Brain microvascular endothelial cell (primary cell): ENCODE measurements at regions not wholly inside any gene's neighbourhood (a gene's known extent, or its start where the extent isn't known, plus 50 kb on each side); places are given as distances from the start of the nearest gene placed in this dataset.

Experiments
- DNase-seq: peaks from one replicate; pipeline ENCODE4 v3.0.0-alpha.2; 2020
- H3K27ac ChIP-seq: fragments of 250-450 bp; sonication (Bioruptor Pico); 2 replicates; pipeline ENCODE4 v1.5.1; 2020; ENCODE audit warnings: mild to moderate bottlenecking, moderate library complexity
- H3K27me3 ChIP-seq: fragments of 250-450 bp; sonication (Bioruptor Pico); replicated peaks from 2 replicates; pipeline ENCODE4 v1.5.1; 2020; ENCODE audit warnings: mild to moderate bottlenecking
- H3K36me3 ChIP-seq: fragments of 250-450 bp; sonication (Bioruptor Pico); replicated peaks from 2 replicates; pipeline ENCODE4 v1.5.1; 2020; ENCODE audit warnings: mild to moderate bottlenecking
- H3K4me3 ChIP-seq: 2 replicates; pipeline ENCODE4 v1.5.1; 2011; ENCODE audit warnings: low read depth, mild to moderate bottlenecking, control low read depth, low read length, moderate library complexity
- CTCF ChIP-seq: IDR thresholded peaks from 2 replicates; pipeline ENCODE4 v1.5.1; 2011; ENCODE audit warnings: low read depth, mild to moderate bottlenecking, moderate library complexity, low read length, control low read depth, inconsistent platforms; ENCODE audit errors: missing control alignments
- in situ Hi-C: cut with HindIII; loops from 2 replicates; pipeline ENCODE4 v1.10.0; 2017; ENCODE audit warnings: low sequenced_read_pairs, low pct_ligation_motif_present

GRCh38 chr12:59082952-59083351 lies 162.6 kb upstream of the LRIG3 start:
- Histone ChIP-seq H3K4me3 (no peak overlapping the region), H3K27me3 (no peaks in the 10 kb centered on the region), H3K36me3 (no peaks in the 10 kb centered on the region), H3K27ac (no peak overlapping the region)
- DNase-seq: no peak
- in situ Hi-C loops: loop anchor here (25.0 kb wide), 1 partner anchor 546 kb away; no protein-coding TSS in a partner anchor
- TF ChIP-seq CTCF: no peak

GRCh38 chr12:59080101-59080500 lies 159.8 kb upstream of the LRIG3 start:
- no peak for TF ChIP-seq CTCF
- H3K27ac ChIP-seq: no peak overlapping the region
- no peaks in the 10 kb centered on the region for H3K27me3 ChIP-seq
- in situ Hi-C loops: loop anchor here (25.0 kb wide), 1 partner anchor 543 kb away; no protein-coding TSS in a partner anchor
- no peak for DNase-seq
- H3K36me3 ChIP-seq: no peaks in the 10 kb centered on the region
- no peak overlapping the region for H3K4me3 ChIP-seq

GRCh38 chr12:59079472-59079871 lies 159.2 kb upstream of the LRIG3 start:
- no peak for DNase-seq
- in situ Hi-C loops: loop anchor here (25.0 kb wide), 1 partner anchor 542 kb away; no protein-coding TSS in a partner anchor

GRCh38 chr12:59079002-59079401 lies 158.7 kb upstream of the LRIG3 start:
- Histone ChIP-seq H3K27ac (no peak overlapping the region), H3K36me3 (no peaks in the 10 kb centered on the region), H3K4me3 (no peak overlapping the region), H3K27me3 (no peaks in the 10 kb centered on the region)
- in situ Hi-C loops: loop anchor here (25.0 kb wide), 1 partner anchor 542 kb away; no protein-coding TSS in a partner anchor
- DNase-seq: no peak
- no peak for TF ChIP-seq CTCF

More at GRCh38 chr12:59079472-59079871, 159.2 kb upstream of the LRIG3 start:
- Histone ChIP-seq H3K36me3 (no peaks in the 10 kb centered on the region), H3K27me3 (no peaks in the 10 kb centered on the region), H3K27ac (no peak overlapping the region), H3K4me3 (no peak overlapping the region)
- TF ChIP-seq CTCF: no peak

GRCh38 chr12:59077575-59078426 lies 157.5 kb upstream of the LRIG3 start:
- Histone ChIP-seq H3K27ac (no peak overlapping the region), H3K27me3 (no peaks in the 10 kb centered on the region), H3K4me3 (no peak overlapping the region), H3K36me3 (no peaks in the 10 kb centered on the region)
- in situ Hi-C loops: loop anchor here (25.0 kb wide), 1 partner anchor 540 kb away; no protein-coding TSS in a partner anchor
- no peak for DNase-seq
- TF ChIP-seq CTCF: no peak
